HG03108 (cell line): ENCODE measurements at regions not wholly inside any gene's neighbourhood (a gene's known extent, or its start where the extent isn't known, plus 50 kb on each side); places are given as distances from the start of the nearest gene placed in this dataset.
"Not testable (repeated sequence)": the region's sequence is repeated elsewhere in the genome, so short reads cannot be mapped to it uniquely, and the experiment has no call there.

Experiments used
- ATAC-seq: cut with Tn5 transposase; IDR thresholded peaks from one replicate; pipeline ENCODE4 v1.9.1; 2021; ENCODE audit warnings: moderate library complexity; ENCODE audit not compliant: unreplicated experiment

- ATAC-seq = no peak
Observed at GRCh38 chr7:113331155-113331898, 213.0 kb upstream of the SMIM30 start.

GRCh38 chr7:113321201-113321600 lies 202.8 kb upstream of the SMIM30 start:
- no peak for ATAC-seq

GRCh38 chr7:113320419-113320818 lies 202.1 kb upstream of the SMIM30 start:
- ATAC-seq = no peak

- ATAC-seq = no peak
Observed at GRCh38 chr7:113314594-113314993, 196.2 kb upstream of the SMIM30 start.

- no peak for ATAC-seq
Observed at GRCh38 chr7:113308399-113308798, 190.0 kb upstream of the SMIM30 start.

- no peak for ATAC-seq
Observed at GRCh38 chr7:113307147-113307546, 188.8 kb upstream of the SMIM30 start.

GRCh38 chr7:113306302-113306701 lies 187.9 kb upstream of the SMIM30 start:
- no peak for ATAC-seq

- ATAC-seq = no peak
Observed at GRCh38 chr7:113304104-113304503, 185.8 kb upstream of the SMIM30 start.

GRCh38 chr7:113303388-113303787 lies 185.0 kb upstream of the SMIM30 start:
- not testable (repeated sequence) for ATAC-seq

GRCh38 chr7:113301983-113302382 lies 183.6 kb upstream of the SMIM30 start:
- no peak for ATAC-seq

GRCh38 chr7:113301141-113301540 lies 182.8 kb upstream of the SMIM30 start:
- ATAC-seq = no peak

- ATAC-seq = no peak
Observed at GRCh38 chr7:113299748-113300147, 181.4 kb upstream of the SMIM30 start.

GRCh38 chr7:113298501-113298900 lies 180.1 kb upstream of the SMIM30 start:
- no peak for ATAC-seq

- no peak for ATAC-seq
Observed at GRCh38 chr7:113294750-113295149, 176.4 kb upstream of the SMIM30 start.

GRCh38 chr7:113292105-113292504 lies 173.8 kb upstream of the SMIM30 start:
- ATAC-seq = no peak

GRCh38 chr7:113291058-113291457 lies 172.7 kb upstream of the SMIM30 start:
- no peak for ATAC-seq

- ATAC-seq = no peak
Observed at GRCh38 chr7:113289140-113289740, 170.9 kb upstream of the SMIM30 start.

- ATAC-seq = no peak
Observed at GRCh38 chr7:113285411-113285810, 167.1 kb upstream of the SMIM30 start.

GRCh38 chr7:113283861-113284260 lies 165.5 kb upstream of the SMIM30 start:
- no peak for ATAC-seq

GRCh38 chr7:113282875-113283274 lies 164.5 kb upstream of the SMIM30 start:
- ATAC-seq = no peak

GRCh38 chr7:113281223-113281622 lies 162.9 kb upstream of the SMIM30 start:
- no peak for ATAC-seq

GRCh38 chr7:113279256-113279655 lies 160.9 kb upstream of the SMIM30 start:
- no peak for ATAC-seq

- ATAC-seq = no peak
Observed at GRCh38 chr7:113270790-113271189, 152.4 kb upstream of the SMIM30 start.
